GM21360 (cell line): ENCODE measurements at regions not wholly inside any gene's neighbourhood (a gene's known extent, or its start where the extent isn't known, plus 50 kb on each side); places are given as distances from the start of the nearest gene placed in this dataset.

ENCODE experiments used
- ATAC-seq: cut with Tn5 transposase; IDR thresholded peaks from one replicate; pipeline ENCODE4 v1.9.1; 2021; ENCODE audit warnings: mild to moderate bottlenecking, moderate library complexity; ENCODE audit not compliant: unreplicated experiment

DNA sequence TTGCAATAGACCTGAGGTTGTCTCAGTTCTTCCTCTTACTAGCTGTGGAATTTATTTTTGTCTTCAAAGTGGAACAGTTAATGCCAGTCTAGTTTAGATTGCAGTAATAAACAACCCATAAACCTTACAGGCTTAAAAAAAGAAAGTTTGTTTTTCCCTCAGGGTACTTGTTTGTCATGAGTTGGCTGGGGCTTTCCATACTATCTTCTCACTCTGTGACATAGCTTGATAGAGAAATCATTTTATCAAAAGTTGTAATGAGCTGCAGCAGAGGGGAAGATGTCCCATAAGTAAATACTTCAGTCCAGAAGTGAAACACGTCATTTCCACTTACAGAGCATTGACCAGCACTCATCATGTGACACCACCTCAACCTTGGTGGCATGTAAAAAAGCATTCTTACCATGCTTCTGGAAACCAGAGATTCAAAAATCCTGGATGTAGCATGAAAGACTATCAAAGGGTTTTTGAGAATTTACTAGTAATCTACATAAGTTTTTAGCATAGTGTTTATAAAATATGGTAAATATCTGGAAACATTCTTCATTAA, 62.8 kb upstream of the COL11A1 start:
- ATAC-seq = no peak

GRCh38 chr1:103170609-103171008, 62.3 kb upstream of the COL11A1 start:
- ATAC-seq = no peak

DNA sequence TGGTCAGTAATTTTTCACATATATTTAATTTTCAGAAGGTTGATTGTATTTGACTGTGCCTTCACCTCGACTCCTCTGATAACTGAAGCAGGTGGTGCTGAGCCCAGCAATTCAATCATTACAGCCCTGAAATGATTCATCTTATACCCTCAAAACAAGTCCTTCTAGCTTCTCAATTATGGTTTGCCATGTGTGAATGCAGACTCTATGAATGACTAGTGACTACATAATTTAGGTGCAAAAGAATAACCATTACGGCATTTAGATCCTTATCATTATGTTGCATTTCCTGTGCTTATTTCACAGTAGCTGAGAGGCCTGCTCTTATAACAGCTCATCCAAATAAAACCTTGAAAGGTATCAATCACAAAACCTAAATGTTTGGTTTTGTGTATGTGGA, 54.0 kb upstream of the COL11A1 start:
- ATAC-seq = no peak

- ATAC-seq = no peak
Measured at GRCh38 chr1:103160281-103160680, 52.0 kb upstream of the COL11A1 start.
